Non-pigmented ciliary epithelial cell (primary cell): ENCODE measurements at regions not wholly inside any gene's neighbourhood (a gene's known extent, or its start where the extent isn't known, plus 50 kb on each side); places are given as distances from the start of the nearest gene placed in this dataset.

Source experiments
- DNase-seq: peaks from one replicate; pipeline ENCODE4 v3.0.0-alpha.2; 2010; ENCODE audit warnings: low read depth

DNA sequence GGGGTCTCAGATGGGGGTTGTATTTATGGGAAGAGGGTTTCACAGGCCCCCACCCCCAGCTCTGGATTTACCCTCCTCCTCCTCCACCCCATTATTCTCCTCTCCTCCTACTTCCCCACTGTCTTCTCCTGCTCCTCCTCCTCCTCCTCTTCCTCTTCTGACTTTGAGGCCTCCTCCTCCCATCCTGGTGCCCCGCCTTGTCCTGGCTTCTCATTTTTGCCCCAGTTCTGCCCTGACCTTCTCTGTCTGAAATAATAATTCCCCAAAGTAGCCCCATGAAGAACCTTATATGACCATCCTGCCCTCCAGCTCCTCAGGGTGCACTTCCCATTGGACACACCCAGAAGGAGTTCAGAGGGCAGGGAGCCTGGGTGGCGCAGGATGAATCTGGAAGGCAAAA is 351.4 kb upstream of the GATB start:
- no peak for DNase-seq

GRCh38 chr4:152110780-152111179 is 350.0 kb upstream of the GATB start:
- no peak for DNase-seq

DNA sequence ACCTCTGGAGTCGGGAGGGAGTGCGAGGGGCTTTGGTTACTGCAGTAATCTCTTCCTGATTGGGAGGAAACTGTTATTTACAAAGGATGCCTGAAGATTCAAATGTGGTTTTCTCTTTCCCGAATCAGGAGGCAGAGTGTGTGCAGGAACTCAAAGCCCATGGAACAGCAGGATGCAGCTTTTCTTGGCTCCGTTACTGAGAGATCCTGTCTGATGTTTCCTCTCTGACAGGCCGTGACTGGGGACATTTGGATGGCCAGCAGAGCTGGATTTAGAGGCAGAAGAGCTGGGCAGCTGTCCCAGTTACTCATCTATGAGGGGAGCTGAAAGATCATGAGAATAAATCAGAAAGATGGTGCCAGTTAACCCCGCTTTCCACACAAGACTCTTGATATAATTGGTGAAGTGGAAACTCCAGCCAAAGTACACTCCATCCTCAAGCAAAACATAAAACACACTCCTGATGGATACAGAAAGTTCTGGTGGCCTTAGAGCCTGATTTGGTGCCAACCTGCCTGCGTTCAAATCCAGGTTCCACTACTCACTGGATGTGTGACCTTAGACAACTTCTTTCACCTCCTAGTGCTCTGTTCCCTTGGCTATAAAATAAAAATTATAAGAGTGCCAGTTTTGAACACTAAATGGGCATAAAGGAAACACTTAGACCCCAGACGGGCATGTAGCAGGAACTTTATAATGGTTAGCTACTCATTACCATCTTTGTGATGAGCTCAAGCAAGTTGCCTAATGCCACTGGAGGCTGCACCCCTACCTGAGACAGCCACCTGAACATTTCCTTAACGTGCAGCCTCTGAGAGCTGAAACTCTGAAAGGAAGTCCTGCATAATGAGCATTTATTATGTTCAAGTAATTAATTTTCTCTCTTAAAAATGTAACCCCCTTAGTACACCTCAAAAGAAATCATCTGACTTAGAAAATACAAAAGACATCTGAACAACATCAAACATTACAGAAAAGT is 349.0 kb upstream of the GATB start:
- no peak for DNase-seq

DNA sequence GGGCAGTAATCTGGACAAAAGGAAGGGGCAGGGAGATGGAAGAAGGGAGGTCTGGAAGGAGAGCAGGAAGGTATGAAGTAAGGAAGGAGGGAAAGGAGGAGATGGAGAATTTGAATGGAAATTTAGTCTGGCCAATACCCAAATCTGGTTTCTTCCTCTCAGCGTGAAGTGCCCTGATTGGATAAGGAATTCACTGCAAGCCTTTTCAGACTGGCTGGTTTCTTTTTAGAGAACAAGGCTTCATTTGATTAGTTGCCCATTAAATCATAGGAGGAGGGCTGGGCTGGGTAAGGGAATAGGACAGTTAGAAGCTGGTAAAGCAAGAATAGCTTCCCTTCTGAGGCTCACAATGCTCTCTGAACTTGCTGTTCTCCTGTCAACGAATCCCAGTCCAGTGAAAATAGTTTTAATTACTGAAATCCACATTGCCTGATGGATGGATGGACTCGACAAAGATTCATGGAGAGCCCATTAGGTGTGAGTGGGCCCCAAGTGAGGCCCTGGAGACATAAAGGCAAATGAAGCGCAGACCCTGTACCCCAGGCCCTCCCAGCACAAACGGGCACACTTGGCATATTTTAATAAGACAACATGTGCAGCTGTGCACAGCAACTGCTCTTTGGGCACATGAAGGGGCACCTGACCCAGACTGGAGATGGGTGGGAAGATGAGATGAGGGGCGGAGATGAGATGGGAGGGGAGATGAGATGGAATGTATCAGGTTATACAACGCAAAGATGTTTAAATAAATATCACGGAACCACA is 347.1 kb upstream of the GATB start:
- DNase-seq = no peak

DNA sequence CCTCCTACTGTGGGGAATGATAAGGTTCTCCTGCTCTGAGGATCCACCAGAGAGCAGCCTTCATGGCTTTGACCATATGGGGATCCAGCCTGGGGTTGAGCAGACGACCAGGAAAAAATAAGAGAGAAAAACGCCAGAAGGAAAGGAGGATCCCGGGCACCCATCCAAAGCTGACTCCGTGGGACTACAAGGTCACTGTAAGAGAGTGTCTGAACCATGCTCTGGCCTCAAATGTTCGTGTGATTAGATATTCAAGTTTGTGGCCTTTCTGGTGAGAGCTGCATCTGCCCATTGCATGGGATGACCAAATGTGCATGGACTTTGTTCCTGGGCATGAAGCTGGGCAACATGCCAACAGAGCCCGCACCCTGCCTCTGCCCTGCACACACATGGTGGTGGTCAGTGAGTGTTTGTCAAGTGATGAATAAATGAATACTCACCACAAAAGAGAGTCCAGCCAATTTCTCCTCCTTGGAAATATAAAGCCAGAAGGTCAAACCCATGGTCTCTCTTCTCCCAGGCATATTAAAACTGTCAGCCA is 346.0 kb upstream of the GATB start:
- DNase-seq = no peak

- peak; percentile 79 for DNase-seq
Observed at GRCh38 chr4:152106113-152106763, 345.4 kb upstream of the GATB start.

GRCh38 chr4:152104901-152105357 is 344.1 kb upstream of the GATB start:
- no peak for DNase-seq

DNA sequence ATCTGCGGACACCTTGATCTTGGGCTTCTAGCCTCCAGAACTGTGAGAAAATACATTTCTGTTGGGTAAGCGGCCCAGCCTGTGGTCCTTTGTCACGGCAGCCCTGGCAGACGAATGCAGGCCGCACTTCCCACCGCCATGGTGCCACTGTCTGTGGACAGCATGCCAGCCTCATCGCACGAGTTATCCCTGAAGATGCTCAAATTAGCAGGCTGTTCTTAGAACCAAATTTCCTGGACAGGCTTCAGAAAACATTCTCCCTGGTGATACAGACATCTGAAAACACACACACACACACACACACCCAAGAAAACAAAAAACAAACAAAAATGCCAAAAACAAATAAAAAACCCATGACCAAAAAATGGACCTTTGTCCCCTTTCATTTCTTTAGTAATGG is 343.5 kb upstream of the GATB start:
- no peak for DNase-seq

DNA sequence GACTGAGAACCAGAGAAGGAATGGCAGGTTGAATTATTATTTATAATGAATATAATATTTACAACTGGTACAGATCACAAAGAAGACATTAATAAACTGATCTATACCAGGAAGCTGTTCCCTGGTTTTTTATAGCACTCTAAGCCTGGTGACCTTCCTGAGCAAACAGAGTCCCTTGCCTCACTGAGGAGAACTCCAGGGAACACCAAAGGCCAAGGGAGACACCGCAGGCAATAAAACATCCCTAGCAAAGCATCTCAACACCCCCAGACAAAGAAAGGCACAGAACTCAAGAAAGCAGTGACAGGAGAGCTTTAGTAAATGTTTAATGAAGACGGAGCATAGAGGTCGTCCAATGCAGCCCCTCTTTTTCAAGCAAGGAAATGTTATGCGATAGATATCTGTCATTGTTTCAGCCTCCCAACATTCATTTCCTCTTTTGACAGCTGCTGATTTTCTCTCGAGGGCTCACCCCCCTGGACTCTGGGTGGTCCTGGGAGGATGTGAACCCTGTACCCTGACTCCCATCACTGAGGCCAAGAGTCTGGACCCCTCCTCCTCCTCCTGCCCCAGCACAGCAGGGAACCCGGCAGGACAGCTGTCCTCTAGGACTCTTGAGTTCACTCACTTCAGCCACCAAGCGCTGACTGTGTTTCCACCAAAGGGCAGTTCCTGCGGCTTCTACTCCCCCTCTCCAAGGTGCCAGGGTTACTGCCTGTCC is 342.5 kb upstream of the GATB start:
- DNase-seq = no peak

DNA sequence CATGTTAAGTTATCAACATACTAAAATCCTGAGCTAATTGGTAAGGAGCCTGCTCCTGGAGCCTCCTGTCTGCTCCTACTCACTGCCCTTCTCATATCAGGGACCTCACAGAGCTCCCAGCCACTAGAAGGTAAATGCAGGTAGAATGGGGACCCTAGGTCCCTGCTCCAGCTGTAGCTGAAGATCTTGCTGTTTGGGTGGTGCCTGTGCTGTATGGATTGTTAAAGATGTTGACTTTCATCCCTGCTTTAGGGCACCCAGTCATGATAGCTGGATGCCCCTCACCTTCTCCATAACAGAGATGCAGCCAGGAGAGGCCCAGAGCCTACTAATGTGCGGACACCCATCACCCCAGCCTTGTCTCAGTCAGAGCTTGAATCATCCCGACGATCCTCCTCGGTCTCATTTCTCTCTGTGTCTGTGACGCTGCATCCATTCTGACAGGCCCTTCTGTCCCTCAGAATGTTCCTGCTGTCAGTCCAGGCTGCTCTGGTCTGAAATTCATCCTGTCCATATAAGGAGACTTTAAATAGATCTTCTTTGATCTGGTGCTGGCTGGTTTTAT is 341.7 kb upstream of the GATB start:
- DNase-seq = no peak

- peak; percentile 23 for DNase-seq
Observed at GRCh38 chr4:152101556-152102435, 341.0 kb upstream of the GATB start.

DNA sequence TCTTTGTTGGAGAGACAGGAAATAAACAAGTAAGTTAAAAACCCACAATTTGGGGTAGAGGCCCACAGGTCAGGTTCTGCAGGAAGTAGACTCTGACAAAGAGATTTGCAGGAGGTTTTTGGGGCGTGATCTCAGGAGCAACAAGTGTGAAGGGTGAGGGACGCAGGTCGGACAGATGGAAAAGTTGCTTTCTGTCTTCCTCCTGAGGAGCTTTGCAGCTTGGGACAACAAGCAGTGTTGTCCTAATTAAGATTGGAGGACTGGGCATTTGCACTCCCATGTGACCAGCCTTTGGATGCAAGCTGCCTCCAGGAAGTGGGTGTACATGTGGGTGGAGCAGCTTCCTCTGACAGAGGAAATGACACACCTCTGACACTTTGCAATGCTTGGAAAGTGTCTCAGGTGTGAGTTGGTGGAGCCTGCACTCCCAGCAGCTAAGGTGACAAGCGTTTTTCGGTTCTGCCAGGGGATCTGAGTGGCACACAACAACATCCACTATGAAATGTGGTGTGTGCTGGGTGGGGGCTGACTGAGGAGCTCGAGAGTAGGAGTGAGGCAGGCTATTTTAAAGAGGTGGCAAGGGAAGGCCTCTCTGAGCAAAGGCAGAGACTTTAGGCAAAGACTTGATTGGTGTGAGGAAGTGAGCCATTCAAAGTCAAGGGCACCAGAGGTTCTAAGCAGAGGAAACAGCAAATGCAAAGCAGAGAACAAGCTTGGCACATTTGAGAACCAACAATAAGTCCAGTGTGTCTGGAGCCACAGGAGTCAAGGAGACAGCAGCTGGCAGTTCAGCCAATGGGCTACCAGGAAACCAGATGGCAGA is 339.8 kb upstream of the GATB start:
- no peak for DNase-seq

DNA sequence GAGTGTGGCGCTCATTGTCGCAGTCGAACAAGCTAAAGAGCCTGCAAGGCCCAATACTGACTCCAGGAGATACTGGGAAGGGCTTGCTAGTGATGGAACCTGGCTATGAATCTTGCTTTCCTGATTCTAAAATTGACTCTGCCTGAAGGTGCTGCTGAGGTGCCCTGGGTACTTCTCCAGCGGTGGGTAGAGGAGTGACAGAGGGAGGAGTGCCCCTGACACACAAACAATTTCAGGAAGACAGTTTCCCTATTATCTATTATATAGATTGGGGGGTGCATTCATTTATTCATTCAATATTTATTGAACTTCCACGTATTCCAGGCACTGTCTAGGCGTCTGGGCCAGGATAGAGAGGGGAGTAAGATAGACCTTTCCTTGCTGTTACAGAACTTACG is 339.2 kb upstream of the GATB start:
- no peak for DNase-seq

DNA sequence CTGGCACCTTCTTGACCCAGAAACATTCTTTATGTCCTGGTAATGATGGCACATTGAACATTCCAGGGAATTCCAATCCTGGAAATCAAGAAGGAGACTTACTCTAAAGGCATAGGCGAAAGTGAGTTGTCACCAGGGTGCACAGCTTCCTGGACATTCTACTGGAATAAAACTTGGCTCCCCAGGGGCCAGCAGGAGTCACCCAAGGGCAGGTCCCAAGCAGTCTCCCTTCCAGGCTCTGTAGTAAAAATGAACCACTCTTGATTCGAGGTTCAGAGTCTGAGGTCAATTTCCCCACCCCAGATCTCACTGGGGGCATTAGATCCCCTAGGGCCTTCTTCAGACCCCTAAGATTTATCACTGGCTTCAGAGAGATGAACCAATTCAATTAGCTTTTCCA is 338.7 kb upstream of the GATB start:
- DNase-seq = no peak

GRCh38 chr4:152099061-152099425 is 338.2 kb upstream of the GATB start:
- no peak for DNase-seq

- no peak for DNase-seq
Observed at GRCh38 chr4:152098365-152099060, 337.7 kb upstream of the GATB start.

GRCh38 chr4:152097371-152097770 is 336.6 kb upstream of the GATB start:
- no peak for DNase-seq

DNA sequence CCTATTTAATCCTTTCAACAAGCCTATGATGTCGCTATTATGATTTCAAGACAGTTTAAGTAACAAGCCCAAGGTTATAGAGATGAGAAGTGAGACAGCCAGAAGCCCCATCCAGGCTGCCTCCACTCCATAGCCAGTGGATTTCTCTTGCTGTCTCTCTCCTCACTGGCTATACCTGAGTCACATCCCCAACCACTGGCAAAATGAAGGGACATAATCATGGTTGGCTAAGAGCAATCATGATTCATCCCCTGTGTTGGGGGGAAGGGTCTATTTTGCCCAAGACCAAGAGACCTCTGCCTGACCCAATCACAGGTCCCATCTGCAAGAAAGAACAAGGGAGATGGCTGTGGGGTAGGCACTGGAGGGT is 334.9 kb upstream of the GATB start:
- DNase-seq = no peak
